ENCODE measurements at regions not wholly inside any gene's neighbourhood (a gene's known extent, or its start where the extent isn't known, plus 50 kb on each side); places are given as distances from the start of the nearest gene placed in this dataset.
A peak's percentile ranks its signal among the peaks of the same experiment; 100 is the strongest.

DNA sequence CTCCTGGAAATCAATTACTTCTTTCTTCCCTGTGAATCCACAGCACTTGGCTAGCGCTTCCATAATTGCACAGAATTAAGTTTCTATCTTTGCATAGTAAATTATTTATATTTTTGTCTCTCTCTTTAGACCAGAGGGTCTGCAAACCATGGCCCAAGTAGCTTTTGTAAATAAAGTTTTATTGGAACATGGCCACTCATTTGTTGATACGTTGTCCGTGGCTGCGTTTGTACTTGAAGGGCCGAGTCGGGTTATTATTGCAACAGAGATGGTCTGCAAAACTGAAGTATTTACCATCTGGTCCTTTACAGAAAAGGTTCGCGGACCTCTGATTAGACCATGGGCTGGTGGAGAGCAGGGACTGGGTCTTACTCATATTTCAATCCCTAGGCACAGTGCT lies 102.5 kb downstream of the RPLP1 start (continued):
- TF ChIP-seq REST (IDR thresholded peaks at IDR 0.05), result no peak

DNA sequence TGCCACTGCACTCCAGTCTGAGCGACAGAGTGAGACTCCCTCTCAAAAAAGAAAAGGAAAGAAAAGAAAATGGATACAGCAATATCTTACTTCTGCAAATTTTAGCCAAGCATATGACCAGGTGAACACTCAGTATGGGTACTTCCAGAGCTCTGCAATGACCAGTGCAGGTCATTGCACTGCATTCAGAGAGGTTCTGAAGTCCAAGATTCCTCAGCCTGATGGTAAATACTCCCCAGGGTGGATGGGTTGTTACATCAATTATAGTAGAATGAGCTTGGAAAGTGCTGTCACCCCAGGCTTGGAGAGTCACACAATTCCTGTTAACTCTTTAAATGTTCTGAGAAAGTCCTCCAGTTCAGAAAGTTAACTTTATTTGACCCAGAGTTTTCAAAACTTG lies 103.7 kb downstream of the RPLP1 start:
- no peaks in the 10 kb centered on the region for H3K27me3 ChIP-seq (ENCODE audit: control insufficient read depth in 4 of 4, insufficient read depth in 4 of 4, low read length in 3 of 4)
- no peak overlapping the region for H3K4me3 ChIP-seq (ENCODE audit: low read depth in 1 of 3, low read length in 3 of 3)
- H3K4me1 ChIP-seq (ENCODE audit: control insufficient read depth in 4 of 4, insufficient read depth in 4 of 4, low read length in 3 of 4), result peaks cover 16 to 71% (median 61%) of the 10 kb centered on the region in 4 donors
- H3K9ac ChIP-seq (ENCODE audit: low read depth in 1 of 2, low read length in 2 of 2), result no peak overlapping the region
- peak overlapping the region; percentile 77 to 85 for H3K27ac ChIP-seq (ENCODE audit: low read depth in 1 of 2, low read length in 2 of 2)
- TF ChIP-seq HNF4G (IDR thresholded peaks at IDR 0.05), result peak; percentile 57
- no peak for TF ChIP-seq NR2F2 (IDR thresholded peaks at IDR 0.05)
- peak; percentile 57 for TF ChIP-seq SP1 (IDR thresholded peaks at IDR 0.05)
- peak; percentile 53 for TF ChIP-seq FOXA2 (IDR thresholded peaks at IDR 0.05)
- TF ChIP-seq RAD21 (IDR thresholded peaks at IDR 0.05), result peak in 1 of 2 donors; percentile 20
- TF ChIP-seq TAF1 (conservative IDR thresholded peaks at IDR 0.05), result no peak
- peak in 1 of 2 donors; percentile 87 for TF ChIP-seq JUND (IDR thresholded peaks at IDR 0.05)
- TF ChIP-seq HNF4A (conservative IDR thresholded peaks at IDR 0.05), result peak; percentile 80 to 88
- TF ChIP-seq REST (IDR thresholded peaks at IDR 0.05), result peak; percentile 54
- peak; percentile 27 for TF ChIP-seq YY1 (IDR thresholded peaks at IDR 0.05)
- no peak for TF ChIP-seq GABPA (IDR thresholded peaks at IDR 0.05 in 1 of 2, conservative IDR thresholded peaks at IDR 0.05 in 1 of 2)
- peak; percentile 16 for TF ChIP-seq MAX (IDR thresholded peaks at IDR 0.05)
- TF ChIP-seq RXRA (IDR thresholded peaks at IDR 0.05), result peak; percentile 76 to 93
- H3K36me3 ChIP-seq (ENCODE audit: control insufficient read depth in 4 of 4, insufficient read depth in 3 of 4, low read depth in 1 of 4, low read length in 3 of 4), result no peaks in the 10 kb centered on the region
- peaks cover 0 to 8% (median 6%) of the 10 kb centered on the region in 4 donors for H3K9me3 ChIP-seq (ENCODE audit: control insufficient read depth in 4 of 4, low read length in 3 of 4)
- no peak for DNase-seq (ENCODE audit: low spot score)
- 100% methylated on average over 1 of the region's 1 CpG for WGBS

DNA sequence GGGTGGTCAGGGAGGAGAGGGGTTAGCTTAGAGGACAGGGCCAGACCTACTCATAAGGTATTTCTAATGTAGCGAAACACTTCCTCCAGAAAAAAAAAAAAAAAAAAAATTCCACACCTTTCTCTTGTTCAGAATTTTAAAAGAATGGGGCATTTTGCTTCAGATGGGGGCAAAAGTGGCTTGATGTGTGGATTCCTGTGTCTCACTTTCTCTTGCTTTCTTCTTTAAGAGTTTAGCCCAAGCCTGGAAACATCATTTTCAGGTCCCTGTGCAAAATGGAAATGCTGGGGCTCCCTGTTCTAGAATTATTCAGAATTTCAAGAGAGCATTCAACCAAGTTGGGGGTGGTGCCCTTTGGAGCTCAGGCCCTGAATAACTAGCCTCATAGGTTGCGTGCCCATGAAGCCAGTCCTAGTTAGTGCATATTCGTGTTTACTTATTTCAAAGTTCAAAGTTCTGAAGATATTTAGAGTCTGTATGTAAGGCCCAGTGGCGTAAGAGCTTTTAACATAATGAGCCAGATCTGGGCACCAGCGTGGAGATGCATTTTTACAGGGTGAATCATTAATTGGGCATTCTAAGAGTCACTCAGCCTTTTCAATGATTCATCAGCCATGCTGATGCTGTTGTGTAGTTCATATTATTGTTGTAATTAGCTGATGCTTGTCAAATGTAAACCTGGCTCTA lies 104.5 kb downstream of the RPLP1 start:
- 33% methylated on average over 5 of the region's 5 CpGs for WGBS
- H3K9me3 ChIP-seq (ENCODE audit: control insufficient read depth in 4 of 4, low read length in 3 of 4), result peaks cover 0 to 1% (median under 1%) of the 10 kb centered on the region in 4 donors
- H3K9ac ChIP-seq (ENCODE audit: low read depth in 1 of 2, low read length in 2 of 2), result no peak overlapping the region
- H3K4me3 ChIP-seq (ENCODE audit: low read depth in 1 of 3, low read length in 3 of 3), result no peak overlapping the region
- no peak for DNase-seq (ENCODE audit: low spot score)
- H3K27me3 ChIP-seq (ENCODE audit: control insufficient read depth in 4 of 4, insufficient read depth in 4 of 4, low read length in 3 of 4), result no peaks in the 10 kb centered on the region
- peak overlapping the region; percentile 85 to 87 for H3K27ac ChIP-seq (ENCODE audit: low read depth in 1 of 2, low read length in 2 of 2)
- H3K36me3 ChIP-seq (ENCODE audit: control insufficient read depth in 4 of 4, insufficient read depth in 3 of 4, low read depth in 1 of 4, low read length in 3 of 4), result no peaks in the 10 kb centered on the region
- H3K4me1 ChIP-seq (ENCODE audit: control insufficient read depth in 4 of 4, insufficient read depth in 4 of 4, low read length in 3 of 4), result peaks cover 17 to 77% (median 64%) of the 10 kb centered on the region in 4 donors
- TF ChIP-seq HNF4G (IDR thresholded peaks at IDR 0.05), result peak; percentile 87
- peak; percentile 54 for TF ChIP-seq NR2F2 (IDR thresholded peaks at IDR 0.05)
- peak in 1 of 2 donors; percentile 59 for TF ChIP-seq EGR1 (IDR thresholded peaks at IDR 0.05; ENCODE audit: low read depth in 2 of 2)
- peak; percentile 26 to 55 for TF ChIP-seq RAD21 (IDR thresholded peaks at IDR 0.05)
- peak; percentile 42 for TF ChIP-seq ATF3 (IDR thresholded peaks at IDR 0.05)
- peak; percentile 83 for TF ChIP-seq YY1 (IDR thresholded peaks at IDR 0.05)
- TF ChIP-seq REST (IDR thresholded peaks at IDR 0.05), result peak; percentile 77
- TF ChIP-seq JUND (IDR thresholded peaks at IDR 0.05), result peak; percentile 93 to 99
- TF ChIP-seq, protein P1, sequence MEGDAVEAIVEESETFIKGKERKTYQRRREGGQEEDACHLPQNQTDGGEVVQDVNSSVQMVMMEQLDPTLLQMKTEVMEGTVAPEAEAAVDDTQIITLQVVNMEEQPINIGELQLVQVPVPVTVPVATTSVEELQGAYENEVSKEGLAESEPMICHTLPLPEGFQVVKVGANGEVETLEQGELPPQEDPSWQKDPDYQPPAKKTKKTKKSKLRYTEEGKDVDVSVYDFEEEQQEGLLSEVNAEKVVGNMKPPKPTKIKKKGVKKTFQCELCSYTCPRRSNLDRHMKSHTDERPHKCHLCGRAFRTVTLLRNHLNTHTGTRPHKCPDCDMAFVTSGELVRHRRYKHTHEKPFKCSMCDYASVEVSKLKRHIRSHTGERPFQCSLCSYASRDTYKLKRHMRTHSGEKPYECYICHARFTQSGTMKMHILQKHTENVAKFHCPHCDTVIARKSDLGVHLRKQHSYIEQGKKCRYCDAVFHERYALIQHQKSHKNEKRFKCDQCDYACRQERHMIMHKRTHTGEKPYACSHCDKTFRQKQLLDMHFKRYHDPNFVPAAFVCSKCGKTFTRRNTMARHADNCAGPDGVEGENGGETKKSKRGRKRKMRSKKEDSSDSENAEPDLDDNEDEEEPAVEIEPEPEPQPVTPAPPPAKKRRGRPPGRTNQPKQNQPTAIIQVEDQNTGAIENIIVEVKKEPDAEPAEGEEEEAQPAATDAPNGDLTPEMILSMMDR (IDR thresholded peaks at IDR 0.05; ENCODE audit: low read depth, low read length, missing input control), result no peak

Data from liver (tissue), 8 donors.